Neutrophil (primary cell): ENCODE measurements at regions not wholly inside any gene's neighbourhood (a gene's known extent, or its start where the extent isn't known, plus 50 kb on each side); places are given as distances from the start of the nearest gene placed in this dataset.

ENCODE experiments used
- H3K27ac ChIP-seq: fragments of 200-600 bp; sonication (generic); 2 replicates; pipeline ENCODE4 v1.5.1; 2016; ENCODE audit warnings: mild to moderate bottlenecking, moderate library complexity
- H3K27me3 ChIP-seq: fragments of 200-600 bp; sonication (generic); 2 replicates; pipeline ENCODE4 v1.6.0; 2016; ENCODE audit warnings: mild to moderate bottlenecking
- H3K36me3 ChIP-seq: fragments of 200-600 bp; sonication (generic); 2 replicates; pipeline ENCODE4 v1.5.1; 2017
- H3K4me1 ChIP-seq, 2 experiments: fragments of 200-600 bp in 1 of 2; sonication (generic) in 1 of 2; 1 replicate in 1 of 2; 2 replicates in 1 of 2; pipeline versions ENCODE4 v1.5.1 to v1.6.1; 2013 to 2016; ENCODE audit warnings: low read depth in 1 of 2, low read length in 1 of 2, mild to moderate bottlenecking in 1 of 2, moderate library complexity in 1 of 2; ENCODE audit not compliant: control insufficient read depth in 1 of 2, insufficient read depth in 1 of 2
- H3K4me3 ChIP-seq, 2 experiments: fragments of 200-600 bp in 1 of 2; sonication (generic) in 1 of 2; 1 replicate in 1 of 2; 2 replicates in 1 of 2; pipeline ENCODE4 v1.5.1; 2013 to 2016; ENCODE audit warnings: low read depth in 1 of 2, low read length in 1 of 2, mild to moderate bottlenecking in 1 of 2, moderate library complexity in 1 of 2
- H3K9me3 ChIP-seq: fragments of 200-600 bp; sonication (generic); 2 replicates; pipeline ENCODE4 v1.5.1; 2016
- TF ChIP-seq, protein P1 (sequence below): fragments of 200-600 bp; sonication (generic); IDR thresholded peaks from 2 replicates; pipeline ENCODE4 v1.5.1; 2016; ENCODE audit warnings: antibody characterized with exemption

DNA sequence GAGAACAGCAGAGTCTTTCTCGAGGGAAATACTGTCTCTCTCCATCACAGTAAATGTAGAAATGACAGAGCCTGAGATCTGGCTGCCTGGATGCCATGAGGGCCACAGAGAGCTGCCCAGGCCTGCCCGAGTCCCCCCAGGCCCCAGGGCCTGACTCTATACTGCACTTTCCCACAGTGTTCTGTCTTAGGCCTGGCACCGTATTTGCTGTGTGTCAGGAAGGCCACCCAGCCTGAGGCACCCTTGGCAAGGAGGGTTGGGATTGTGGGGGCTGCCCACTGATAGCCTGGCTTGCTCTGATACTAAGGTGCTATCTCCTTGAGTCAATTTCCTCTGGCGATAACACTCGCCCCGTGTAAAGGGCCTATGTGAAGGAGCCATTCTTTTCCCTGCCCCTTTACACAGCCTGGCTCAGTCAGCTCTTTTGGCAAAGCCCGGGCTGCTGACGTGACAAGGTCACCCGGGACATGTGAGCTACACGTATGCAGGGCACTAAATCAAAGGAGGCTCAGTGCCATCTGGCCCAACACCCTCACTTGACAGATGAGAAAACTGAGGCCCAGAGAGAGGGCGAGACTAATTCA lies 630.1 kb upstream of the KLF4 start:
- Histone ChIP-seq H3K27me3 (no peaks in the 10 kb centered on the region), H3K9me3 (no peaks in the 10 kb centered on the region), H3K4me1 (no peaks in the 10 kb centered on the region), H3K27ac (no peak overlapping the region), H3K36me3 (no peaks in the 10 kb centered on the region), H3K4me3 (no peak overlapping the region)
- TF ChIP-seq, protein P1, sequence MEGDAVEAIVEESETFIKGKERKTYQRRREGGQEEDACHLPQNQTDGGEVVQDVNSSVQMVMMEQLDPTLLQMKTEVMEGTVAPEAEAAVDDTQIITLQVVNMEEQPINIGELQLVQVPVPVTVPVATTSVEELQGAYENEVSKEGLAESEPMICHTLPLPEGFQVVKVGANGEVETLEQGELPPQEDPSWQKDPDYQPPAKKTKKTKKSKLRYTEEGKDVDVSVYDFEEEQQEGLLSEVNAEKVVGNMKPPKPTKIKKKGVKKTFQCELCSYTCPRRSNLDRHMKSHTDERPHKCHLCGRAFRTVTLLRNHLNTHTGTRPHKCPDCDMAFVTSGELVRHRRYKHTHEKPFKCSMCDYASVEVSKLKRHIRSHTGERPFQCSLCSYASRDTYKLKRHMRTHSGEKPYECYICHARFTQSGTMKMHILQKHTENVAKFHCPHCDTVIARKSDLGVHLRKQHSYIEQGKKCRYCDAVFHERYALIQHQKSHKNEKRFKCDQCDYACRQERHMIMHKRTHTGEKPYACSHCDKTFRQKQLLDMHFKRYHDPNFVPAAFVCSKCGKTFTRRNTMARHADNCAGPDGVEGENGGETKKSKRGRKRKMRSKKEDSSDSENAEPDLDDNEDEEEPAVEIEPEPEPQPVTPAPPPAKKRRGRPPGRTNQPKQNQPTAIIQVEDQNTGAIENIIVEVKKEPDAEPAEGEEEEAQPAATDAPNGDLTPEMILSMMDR, result no peak

GRCh38 chr9:108117795-108118194 lies 628.2 kb upstream of the KLF4 start:
- no peak overlapping the region for H3K27ac ChIP-seq
- H3K36me3 ChIP-seq, result no peaks in the 10 kb centered on the region
- no peaks in the 10 kb centered on the region for H3K4me1 ChIP-seq
- TF ChIP-seq, protein P1, result no peak
- no peaks in the 10 kb centered on the region for H3K9me3 ChIP-seq
- H3K4me3 ChIP-seq, result no peak overlapping the region
- no peaks in the 10 kb centered on the region for H3K27me3 ChIP-seq

DNA sequence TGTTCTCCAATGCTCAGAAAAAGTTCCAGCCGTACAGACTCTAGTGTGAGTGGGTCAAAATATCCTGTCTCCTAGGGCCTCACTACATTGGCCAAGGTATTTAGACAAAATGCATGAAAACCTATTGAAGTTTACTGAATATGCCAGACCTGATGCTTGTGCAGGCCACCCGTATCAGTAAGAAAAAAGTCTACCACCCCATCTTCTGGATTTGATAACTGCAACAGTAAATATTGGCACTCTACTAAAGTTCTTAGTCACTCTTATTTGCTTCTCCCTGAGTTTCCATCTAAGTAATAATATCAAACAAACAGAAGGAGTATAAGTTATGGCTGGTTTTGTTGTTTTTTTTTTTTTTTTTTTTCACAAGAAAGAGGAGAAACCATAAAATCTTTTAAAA lies 627.7 kb upstream of the KLF4 start:
- Histone ChIP-seq H3K27ac (no peak overlapping the region), H3K27me3 (no peaks in the 10 kb centered on the region), H3K9me3 (no peaks in the 10 kb centered on the region), H3K4me1 (no peaks in the 10 kb centered on the region), H3K36me3 (no peaks in the 10 kb centered on the region), H3K4me3 (no peak overlapping the region)
- TF ChIP-seq, protein P1, result no peak

GRCh38 chr9:108113596-108113995 lies 624.0 kb upstream of the KLF4 start:
- H3K27ac ChIP-seq, result no peak overlapping the region
- H3K4me3 ChIP-seq, result no peak overlapping the region
- no peaks in the 10 kb centered on the region for H3K4me1 ChIP-seq
- no peaks in the 10 kb centered on the region for H3K27me3 ChIP-seq
- H3K9me3 ChIP-seq, result no peaks in the 10 kb centered on the region
- no peaks in the 10 kb centered on the region for H3K36me3 ChIP-seq
- TF ChIP-seq, protein P1, result no peak

- no peaks in the 10 kb centered on the region for H3K36me3 ChIP-seq
- no peak overlapping the region for H3K27ac ChIP-seq
- H3K27me3 ChIP-seq, result no peaks in the 10 kb centered on the region
Observed at GRCh38 chr9:108109927-108110690, 620.5 kb upstream of the KLF4 start.

More at GRCh38 chr9:108109927-108110690, 620.5 kb upstream of the KLF4 start:
- Histone ChIP-seq H3K9me3 (no peaks in the 10 kb centered on the region), H3K4me3 (no peak overlapping the region), H3K4me1 (no peaks in the 10 kb centered on the region)
- TF ChIP-seq, protein P1, result no peak
